HepG2 (cell line): ENCODE measurements at regions not wholly inside any gene's neighbourhood (a gene's known extent, or its start where the extent isn't known, plus 50 kb on each side); places are given as distances from the start of the nearest gene placed in this dataset.

Source experiments
- ATAC-seq: fragments of 200-7000 bp; cut with Tn5 transposase; 3 replicates; pipeline ENCODE4 v1.9.1; 2020; ENCODE audit warnings: mild to moderate bottlenecking, moderate library complexity
- BruUV-seq: library from RNA; stranded (reverse); fragments of 400-500 nt; replicated peaks from 2 replicates; lab custom pipeline; 2021; lab: Mats Ljungman, UMichigan
- CTCF ChIA-PET: fragments of 300-600 bp; formaldehyde crosslinking; extraction: SDS; loops from one replicate; lab custom pipeline; 2021; ENCODE audit warnings: low total read pairs, inconsistent platforms, low intra/inter-chr PET ratio; lab: Yijun Ruan, JAX
- POLR2A ChIA-PET: fragments of 350-600 bp; sonication (Branson Sonifier 250); formaldehyde crosslinking; loops from one replicate; lab custom pipeline; 2020; ENCODE audit warnings: antibody characterized with exemption, inconsistent platforms; lab: Yijun Ruan, JAX
- DNase-seq: peaks from one replicate; pipeline ENCODE4 v3.0.0-alpha.2; 2015; ENCODE audit warnings: low spot score
- FAIRE-seq: peaks from 3 replicates; lab custom pipeline; 2011; peaks lifted over from hg19 to GRCh38; lab: Jason Lieb, UNC
- H2AFZ ChIP-seq: one replicate; pipeline ENCODE4 v1.6.1; 2011; ENCODE audit warnings: low read length, inconsistent platforms
- H3K27ac ChIP-seq: fragments of 300-600 bp; 3 replicates; pipeline ENCODE4 v1.8.0; 2011; ENCODE audit warnings: mixed run types, mild to moderate bottlenecking, mixed read lengths, low read length, inconsistent platforms; ENCODE audit not compliant: insufficient read depth; ENCODE audit errors: extremely low read length
- H3K27me3 ChIP-seq, 2 experiments: fragments of 200-600 bp in 1 of 2; 2 replicates in 1 of 2; 3 replicates in 1 of 2; pipeline versions ENCODE4 v1.6.0 to v1.8.0; 2011; ENCODE audit warnings: low read length in 2 of 2, mild to moderate bottlenecking in 2 of 2, moderate library complexity in 2 of 2, inconsistent platforms in 1 of 2; ENCODE audit not compliant: insufficient read depth in 2 of 2, control insufficient read depth in 1 of 2
- H3K36me3 ChIP-seq, 2 experiments: fragments of 200-600 bp in 1 of 2; replicated peaks in 1 of 2; 2 replicates in 1 of 2; 3 replicates in 1 of 2; pipeline versions ENCODE4 v1.5.1 to v1.8.0; 2011; ENCODE audit warnings: low read length in 2 of 2, inconsistent platforms in 1 of 2; ENCODE audit not compliant: insufficient read depth in 2 of 2, control insufficient read depth in 1 of 2
- H3K4me1 ChIP-seq: 2 replicates; pipeline ENCODE4 v1.5.1; 2012; ENCODE audit warnings: low read length, inconsistent platforms; ENCODE audit not compliant: insufficient read depth
- H3K4me2 ChIP-seq: 2 replicates; pipeline ENCODE4 v1.6.0; 2011; ENCODE audit warnings: low read depth, low read length, inconsistent platforms
- H3K4me3 ChIP-seq, 3 experiments: fragments of 200-600 bp in 1 of 3; sonication (generic), shearing (Covaris generic) in 1 of 3; replicated peaks in 1 of 3; 2 replicates each; pipeline ENCODE4 v1.5.1; 2011 to 2016; ENCODE audit warnings: low read length in 3 of 3, inconsistent platforms in 2 of 3, low read depth in 2 of 3, mild to moderate bottlenecking in 2 of 3, control low read depth in 1 of 3, mixed read lengths in 1 of 3; ENCODE audit not compliant: insufficient read depth in 1 of 3
- H3K79me2 ChIP-seq: one replicate; pipeline ENCODE4 v1.6.1; 2011; ENCODE audit warnings: low read length, inconsistent platforms; ENCODE audit not compliant: insufficient read depth
- H3K9ac ChIP-seq: 2 replicates; pipeline ENCODE4 v1.6.0; 2011; ENCODE audit warnings: mild to moderate bottlenecking, low read depth, low read length, inconsistent platforms; ENCODE audit not compliant: insufficient read depth
- H3K9me3 ChIP-seq: 2 replicates; pipeline ENCODE4 v1.5.1; 2012; ENCODE audit warnings: mild to moderate bottlenecking, low read length
- H4K20me1 ChIP-seq: 2 replicates; pipeline ENCODE4 v1.6.0; 2011; ENCODE audit warnings: inconsistent platforms, mild to moderate bottlenecking, low read length, moderate library complexity; ENCODE audit not compliant: insufficient read depth
- GZF1 ChIP-seq: sonication (generic); formaldehyde crosslinking; IDR thresholded peaks from 2 replicates; pipeline ENCODE4 v1.5.1; 2020; ENCODE audit warnings: mild to moderate bottlenecking, missing genetic modification reagents
- KIAA2018 ChIP-seq: sonication (generic); formaldehyde crosslinking; IDR thresholded peaks from 2 replicates; pipeline ENCODE4 v1.5.0; 2020; ENCODE audit warnings: mild to moderate bottlenecking, missing genetic modification reagents, borderline replicate concordance
- NFYC ChIP-seq: IDR thresholded peaks from 2 replicates; pipeline ENCODE4 v1.6.1; 2016; ENCODE audit warnings: missing genetic modification reagents, missing compliant biosample characterization
- SRY ChIP-seq: sonication (generic); formaldehyde crosslinking; IDR thresholded peaks from 2 replicates; pipeline ENCODE4 v1.8.0; 2022; ENCODE audit warnings: mild to moderate bottlenecking, missing genetic modification reagents
- ZKSCAN8 ChIP-seq: IDR thresholded peaks from 2 replicates; pipeline ENCODE4 v1.6.1; 2016; ENCODE audit warnings: borderline replicate concordance, missing genetic modification reagents, missing compliant biosample characterization
- ZNF30 ChIP-seq: sonication (generic); formaldehyde crosslinking; IDR thresholded peaks from 2 replicates; pipeline ENCODE4 v1.5.0; 2020; ENCODE audit warnings: mild to moderate bottlenecking, missing genetic modification reagents
- WGBS: methylation state at CpG from one replicate; pipeline ENCODE4 v1.1.6; 2017; ENCODE audit warnings: low lambda C conversion rate; 5-methylcytosine and 5-hydroxymethylcytosine counted together
- in situ Hi-C: cut with HindIII; loops from 2 replicates; pipeline ENCODE4 v1.10.0; 2017; ENCODE audit warnings: low pct_unique_long_range_greater_than_20kb; ENCODE audit not compliant: extremely low pct_ligation_motif_present
- intact Hi-C: fragments of 100-400 bp; cut with micrococcal nuclease; formaldehyde crosslinking; loops from one replicate; pipeline ENCODE4 v1.10.0; 2022; ENCODE audit not compliant: unreplicated experiment

GRCh38 chr5:97476852-97477534, 293.9 kb upstream of the RIOK2 start:
- in situ Hi-C loops (no loop called here), intact Hi-C loops (no loop called here)
- FAIRE-seq (no peak), ATAC-seq (no peak), DNase-seq (no peak)
- H3K4me3 ChIP-seq = no peak overlapping the region
- no peak for TF ChIP-seq KIAA2018 (CRISPR knock-in tag)
- TF ChIP-seq ZNF30 = no peak
- no peak for TF ChIP-seq NFYC (CRISPR knock-in tag)
- TF ChIP-seq SRY (CRISPR knock-in tag) = no peak
- no peak for TF ChIP-seq GZF1 (CRISPR knock-in tag)
- TF ChIP-seq ZKSCAN8 (CRISPR knock-in tag) = no peak
- no peak overlapping the region for H2AFZ ChIP-seq
- no peak overlapping the region for H3K4me2 ChIP-seq
- no peaks in the 10 kb centered on the region for H3K4me1 ChIP-seq
- CTCF ChIA-PET = no interaction called here
- BruUV-seq = no TSS peak
- no peaks in the 10 kb centered on the region for H3K79me2 ChIP-seq
- POLR2A ChIA-PET = no interaction called here
- no peaks in the 10 kb centered on the region for H3K27me3 ChIP-seq
- H3K9me3 ChIP-seq = no peaks in the 10 kb centered on the region
- H3K36me3 ChIP-seq = no peaks in the 10 kb centered on the region
- 0% methylated on average over 2 of the region's 2 CpGs for WGBS
- H4K20me1 ChIP-seq = no peaks in the 10 kb centered on the region
- no peak overlapping the region for H3K27ac ChIP-seq
- H3K9ac ChIP-seq = no peak overlapping the region
